Liver (tissue), 8 donors: ENCODE measurements at regions not wholly inside any gene's neighbourhood (a gene's known extent, or its start where the extent isn't known, plus 50 kb on each side); places are given as distances from the start of the nearest gene placed in this dataset.

Source experiments
- DNase-seq: peaks from one replicate; pipeline ENCODE4 v3.0.0-alpha.2; 2017; ENCODE audit warnings: low spot score
- H3K27ac ChIP-seq, 2 donors: one replicate each; pipeline ENCODE4 v1.7.0; 2013; ENCODE audit warnings: inconsistent platforms in 2 of 2, low read length in 2 of 2, control low read depth in 1 of 2, low read depth in 1 of 2, mild to moderate bottlenecking in 1 of 2
- H3K27me3 ChIP-seq, 4 donors: one replicate each; pipeline versions ENCODE4 v1.6.1 to v1.7.0; 2013; ENCODE audit warnings: low read length in 3 of 4, inconsistent platforms in 1 of 4, mild to moderate bottlenecking in 1 of 4, moderate library complexity in 1 of 4; ENCODE audit not compliant: control insufficient read depth in 4 of 4, insufficient read depth in 4 of 4
- H3K36me3 ChIP-seq, 4 donors: one replicate each; pipeline versions ENCODE4 v1.6.1 to v1.7.0; 2013; ENCODE audit warnings: low read length in 3 of 4, mild to moderate bottlenecking in 3 of 4, low read depth in 1 of 4, moderate library complexity in 1 of 4; ENCODE audit not compliant: control insufficient read depth in 4 of 4, insufficient read depth in 3 of 4
- H3K4me1 ChIP-seq, 4 donors: one replicate each; pipeline versions ENCODE4 v1.6.1 to v1.7.0; 2013; ENCODE audit warnings: low read length in 3 of 4, mild to moderate bottlenecking in 3 of 4, moderate library complexity in 1 of 4; ENCODE audit not compliant: control insufficient read depth in 4 of 4, insufficient read depth in 4 of 4
- H3K4me3 ChIP-seq, 3 donors: one replicate each; pipeline versions ENCODE4 v1.6.1 to v1.7.0; 2013; ENCODE audit warnings: low read length in 3 of 3, control low read depth in 1 of 3, low read depth in 1 of 3, mild to moderate bottlenecking in 1 of 3
- H3K9ac ChIP-seq, 2 donors: one replicate each; pipeline ENCODE4 v1.7.0; 2013; ENCODE audit warnings: low read length in 2 of 2, mild to moderate bottlenecking in 2 of 2, moderate library complexity in 2 of 2, control low read depth in 1 of 2, low read depth in 1 of 2
- H3K9me3 ChIP-seq, 4 donors: one replicate each; pipeline versions ENCODE4 v1.6.1 to v1.7.0; 2013; ENCODE audit warnings: low read length in 3 of 4; ENCODE audit not compliant: control insufficient read depth in 4 of 4
- EGR1 ChIP-seq, 2 donors: IDR thresholded peaks; 2 replicates each; pipeline ENCODE4 v1.6.1; 2016 to 2018; ENCODE audit warnings: antibody characterized with exemption in 2 of 2, low read depth in 2 of 2
- FOXA1 ChIP-seq: IDR thresholded peaks from 2 replicates; pipeline ENCODE4 v1.6.1; 2016; ENCODE audit warnings: antibody characterized with exemption
- FOXA2 ChIP-seq: IDR thresholded peaks from 2 replicates; pipeline ENCODE4 v1.6.1; 2016; ENCODE audit warnings: antibody characterized with exemption
- GABPA ChIP-seq, 2 donors: IDR thresholded peaks in 1 of 2; conservative IDR thresholded peaks in 1 of 2; 2 replicates each; pipeline ENCODE4 v1.6.1; 2016; ENCODE audit warnings: antibody characterized with exemption in 2 of 2, mild to moderate bottlenecking in 1 of 2, moderate library complexity in 1 of 2
- HNF4A ChIP-seq, 2 donors: conservative IDR thresholded peaks; 2 replicates each; pipeline ENCODE4 v1.6.1; 2016; ENCODE audit warnings: antibody characterized with exemption in 2 of 2, mild to moderate bottlenecking in 2 of 2
- HNF4G ChIP-seq: IDR thresholded peaks from 2 replicates; pipeline ENCODE4 v1.6.1; 2016; ENCODE audit warnings: antibody characterized with exemption
- JUND ChIP-seq, 2 donors: IDR thresholded peaks; 2 replicates each; pipeline ENCODE4 v1.6.1; 2016; ENCODE audit warnings: antibody characterized with exemption in 2 of 2
- NR2F2 ChIP-seq: IDR thresholded peaks from 2 replicates; pipeline ENCODE4 v1.6.1; 2016; ENCODE audit warnings: antibody characterized with exemption
- RAD21 ChIP-seq, 2 donors: IDR thresholded peaks; 2 replicates each; pipeline ENCODE4 v1.6.1; 2016; ENCODE audit warnings: antibody characterized with exemption in 2 of 2, mild to moderate bottlenecking in 2 of 2
- RXRA ChIP-seq, 2 donors: IDR thresholded peaks; 2 replicates each; pipeline ENCODE4 v1.6.1; 2017 to 2018; ENCODE audit warnings: antibody characterized with exemption in 2 of 2, mild to moderate bottlenecking in 1 of 2
- SP1 ChIP-seq: IDR thresholded peaks from 2 replicates; pipeline ENCODE4 v1.6.1; 2018; ENCODE audit warnings: antibody characterized with exemption, mild to moderate bottlenecking
- TAF1 ChIP-seq: conservative IDR thresholded peaks from 2 replicates; pipeline ENCODE4 v1.6.1; 2016; ENCODE audit warnings: antibody characterized with exemption, mild to moderate bottlenecking
- YY1 ChIP-seq: IDR thresholded peaks from 2 replicates; pipeline ENCODE4 v1.6.1; 2016; ENCODE audit warnings: antibody characterized with exemption, mild to moderate bottlenecking
- WGBS: extraction: QIAGEN DNeasy Blood & Tissue Kit; methylation state at CpG from one replicate; pipeline ENCODE4 v1.1.7; 2013; 5-methylcytosine and 5-hydroxymethylcytosine counted together
- TF ChIP-seq, protein P1 (sequence below): IDR thresholded peaks from 2 replicates; pipeline ENCODE4 v1.6.1; 2016; ENCODE audit warnings: antibody characterized with exemption
- TF ChIP-seq, protein P2 (sequence below): fragments of 150-350 bp; IDR thresholded peaks from 2 replicates; pipeline ENCODE4 v1.5.1; 2017; ENCODE audit warnings: improper control_type of control experiment, low read depth, low read length; ENCODE audit not compliant: missing input control
- TF ChIP-seq, protein P3 (sequence below): IDR thresholded peaks from 2 replicates; pipeline ENCODE4 v1.6.1; 2016; ENCODE audit warnings: antibody characterized with exemption
- TF ChIP-seq, protein P4 (sequence below): IDR thresholded peaks from 2 replicates; pipeline ENCODE4 v1.6.1; 2016; ENCODE audit warnings: antibody characterized with exemption
- TF ChIP-seq, protein P5 (sequence below): IDR thresholded peaks from 2 replicates; pipeline ENCODE4 v1.6.1; 2016; ENCODE audit warnings: antibody characterized with exemption, mild to moderate bottlenecking
- donor health status: healthy.
- donor health status: healthy.
- donor health status: healthy.
- donor health status: healthy.
- donor health status: healthy.

- Histone ChIP-seq H3K4me1 (peaks cover 0 to 5% (median 2%) of the 10 kb centered on the region in 4 donors), H3K36me3 (no peaks in the 10 kb centered on the region), H3K9ac (no peak overlapping the region), H3K4me3 (no peak overlapping the region), H3K27ac (no peak overlapping the region), H3K9me3 (no peaks in the 10 kb centered on the region), H3K27me3 (no peaks in the 10 kb centered on the region)
- TF ChIP-seq RXRA (IDR thresholded peaks at IDR 0.05) = no peak
- no peak for TF ChIP-seq GABPA (IDR thresholded peaks at IDR 0.05 in 1 of 2, conservative IDR thresholded peaks at IDR 0.05 in 1 of 2)
- TF ChIP-seq, protein P1, sequence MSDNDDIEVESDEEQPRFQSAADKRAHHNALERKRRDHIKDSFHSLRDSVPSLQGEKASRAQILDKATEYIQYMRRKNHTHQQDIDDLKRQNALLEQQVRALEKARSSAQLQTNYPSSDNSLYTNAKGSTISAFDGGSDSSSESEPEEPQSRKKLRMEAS = no peak
- no peak for TF ChIP-seq FOXA1
- TF ChIP-seq, protein P2, sequence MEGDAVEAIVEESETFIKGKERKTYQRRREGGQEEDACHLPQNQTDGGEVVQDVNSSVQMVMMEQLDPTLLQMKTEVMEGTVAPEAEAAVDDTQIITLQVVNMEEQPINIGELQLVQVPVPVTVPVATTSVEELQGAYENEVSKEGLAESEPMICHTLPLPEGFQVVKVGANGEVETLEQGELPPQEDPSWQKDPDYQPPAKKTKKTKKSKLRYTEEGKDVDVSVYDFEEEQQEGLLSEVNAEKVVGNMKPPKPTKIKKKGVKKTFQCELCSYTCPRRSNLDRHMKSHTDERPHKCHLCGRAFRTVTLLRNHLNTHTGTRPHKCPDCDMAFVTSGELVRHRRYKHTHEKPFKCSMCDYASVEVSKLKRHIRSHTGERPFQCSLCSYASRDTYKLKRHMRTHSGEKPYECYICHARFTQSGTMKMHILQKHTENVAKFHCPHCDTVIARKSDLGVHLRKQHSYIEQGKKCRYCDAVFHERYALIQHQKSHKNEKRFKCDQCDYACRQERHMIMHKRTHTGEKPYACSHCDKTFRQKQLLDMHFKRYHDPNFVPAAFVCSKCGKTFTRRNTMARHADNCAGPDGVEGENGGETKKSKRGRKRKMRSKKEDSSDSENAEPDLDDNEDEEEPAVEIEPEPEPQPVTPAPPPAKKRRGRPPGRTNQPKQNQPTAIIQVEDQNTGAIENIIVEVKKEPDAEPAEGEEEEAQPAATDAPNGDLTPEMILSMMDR = no peak
- 93% methylated on average over 3 of the region's 3 CpGs for WGBS
- no peak for DNase-seq
Measured at GRCh38 chr7:121456785-121457359, 60.8 kb upstream of the FAM3C start.

DNA sequence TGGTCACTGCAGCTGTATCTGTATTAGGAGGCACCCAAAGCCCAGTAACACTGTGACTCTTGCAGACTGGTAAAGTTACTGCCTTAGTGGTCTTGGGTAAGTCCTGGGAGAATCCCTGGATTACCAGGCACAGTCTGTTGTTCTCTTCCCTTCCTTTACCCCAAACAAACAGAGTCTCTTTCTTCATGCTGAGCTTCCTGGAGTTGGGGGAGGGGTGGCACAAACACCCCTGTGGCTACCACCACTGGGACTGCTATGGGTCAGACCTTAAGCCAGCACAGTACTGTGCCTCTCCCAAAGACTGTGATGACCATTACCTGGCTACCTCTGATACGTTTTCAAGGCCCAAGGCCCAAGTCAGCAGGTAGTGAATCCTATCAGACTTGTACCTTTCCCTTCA is 59.9 kb upstream of the FAM3C start:
- 96% methylated on average over 1 of the region's 1 CpG for WGBS
- Histone ChIP-seq H3K36me3 (no peaks in the 10 kb centered on the region), H3K9me3 (no peaks in the 10 kb centered on the region), H3K9ac (no peak overlapping the region), H3K27me3 (no peaks in the 10 kb centered on the region), H3K4me3 (no peak overlapping the region), H3K4me1 (peaks cover 0 to 5% (median 2%) of the 10 kb centered on the region in 4 donors), H3K27ac (no peak overlapping the region)
- TF ChIP-seq, protein P3, sequence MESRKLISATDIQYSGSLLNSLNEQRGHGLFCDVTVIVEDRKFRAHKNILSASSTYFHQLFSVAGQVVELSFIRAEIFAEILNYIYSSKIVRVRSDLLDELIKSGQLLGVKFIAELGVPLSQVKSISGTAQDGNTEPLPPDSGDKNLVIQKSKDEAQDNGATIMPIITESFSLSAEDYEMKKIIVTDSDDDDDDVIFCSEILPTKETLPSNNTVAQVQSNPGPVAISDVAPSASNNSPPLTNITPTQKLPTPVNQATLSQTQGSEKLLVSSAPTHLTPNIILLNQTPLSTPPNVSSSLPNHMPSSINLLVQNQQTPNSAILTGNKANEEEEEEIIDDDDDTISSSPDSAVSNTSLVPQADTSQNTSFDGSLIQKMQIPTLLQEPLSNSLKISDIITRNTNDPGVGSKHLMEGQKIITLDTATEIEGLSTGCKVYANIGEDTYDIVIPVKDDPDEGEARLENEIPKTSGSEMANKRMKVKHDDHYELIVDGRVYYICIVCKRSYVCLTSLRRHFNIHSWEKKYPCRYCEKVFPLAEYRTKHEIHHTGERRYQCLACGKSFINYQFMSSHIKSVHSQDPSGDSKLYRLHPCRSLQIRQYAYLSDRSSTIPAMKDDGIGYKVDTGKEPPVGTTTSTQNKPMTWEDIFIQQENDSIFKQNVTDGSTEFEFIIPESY = no peak
- TF ChIP-seq, protein P4, sequence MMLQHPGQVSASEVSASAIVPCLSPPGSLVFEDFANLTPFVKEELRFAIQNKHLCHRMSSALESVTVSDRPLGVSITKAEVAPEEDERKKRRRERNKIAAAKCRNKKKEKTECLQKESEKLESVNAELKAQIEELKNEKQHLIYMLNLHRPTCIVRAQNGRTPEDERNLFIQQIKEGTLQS = no peak
- no peak for TF ChIP-seq HNF4A (conservative IDR thresholded peaks at IDR 0.05)
- no peak for TF ChIP-seq TAF1
- TF ChIP-seq FOXA1 = no peak
- no peak for TF ChIP-seq YY1
- no peak for TF ChIP-seq SP1
- TF ChIP-seq NR2F2 = no peak
- DNase-seq = no peak

DNA sequence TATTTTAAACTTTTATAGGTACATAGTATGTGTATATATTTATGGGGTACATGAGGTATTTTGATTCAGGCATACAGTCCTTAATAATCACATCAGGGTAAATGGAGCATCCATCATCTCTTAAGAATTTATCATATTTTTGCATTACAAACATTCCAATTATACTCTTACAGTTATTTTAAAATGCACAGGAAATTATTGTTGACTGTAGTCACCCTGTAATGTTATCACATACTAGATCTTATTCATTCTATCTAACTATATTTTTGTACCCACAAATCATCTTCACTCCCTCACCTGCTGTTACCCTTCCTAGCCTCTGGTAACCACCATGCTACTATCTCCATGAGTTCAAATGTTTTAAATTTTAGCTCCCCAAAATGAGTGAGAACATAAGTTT is 56.3 kb upstream of the FAM3C start:
- no peak for DNase-seq
- Histone ChIP-seq H3K9ac (no peak overlapping the region), H3K36me3 (no peaks in the 10 kb centered on the region), H3K9me3 (no peaks in the 10 kb centered on the region), H3K4me1 (no peaks in the 10 kb centered on the region), H3K4me3 (no peak overlapping the region), H3K27ac (no peak overlapping the region), H3K27me3 (no peaks in the 10 kb centered on the region)
- no peak for TF ChIP-seq TAF1
- TF ChIP-seq, protein P4 = no peak
- TF ChIP-seq RXRA (IDR thresholded peaks at IDR 0.05) = no peak
- TF ChIP-seq JUND (IDR thresholded peaks at IDR 0.05) = no peak
- no peak for TF ChIP-seq HNF4G
- no peak for TF ChIP-seq GABPA (IDR thresholded peaks at IDR 0.05 in 1 of 2, conservative IDR thresholded peaks at IDR 0.05 in 1 of 2)
- TF ChIP-seq, protein P1 = no peak
- no peak for TF ChIP-seq YY1
- TF ChIP-seq RAD21 (IDR thresholded peaks at IDR 0.05) = no peak
- no peak for TF ChIP-seq EGR1 (IDR thresholded peaks at IDR 0.05; ENCODE audit: low read depth in 2 of 2)
- no peak for TF ChIP-seq FOXA1
- TF ChIP-seq HNF4A (conservative IDR thresholded peaks at IDR 0.05) = no peak
- no peak for TF ChIP-seq SP1
- TF ChIP-seq FOXA2 = no peak
- TF ChIP-seq, protein P5, sequence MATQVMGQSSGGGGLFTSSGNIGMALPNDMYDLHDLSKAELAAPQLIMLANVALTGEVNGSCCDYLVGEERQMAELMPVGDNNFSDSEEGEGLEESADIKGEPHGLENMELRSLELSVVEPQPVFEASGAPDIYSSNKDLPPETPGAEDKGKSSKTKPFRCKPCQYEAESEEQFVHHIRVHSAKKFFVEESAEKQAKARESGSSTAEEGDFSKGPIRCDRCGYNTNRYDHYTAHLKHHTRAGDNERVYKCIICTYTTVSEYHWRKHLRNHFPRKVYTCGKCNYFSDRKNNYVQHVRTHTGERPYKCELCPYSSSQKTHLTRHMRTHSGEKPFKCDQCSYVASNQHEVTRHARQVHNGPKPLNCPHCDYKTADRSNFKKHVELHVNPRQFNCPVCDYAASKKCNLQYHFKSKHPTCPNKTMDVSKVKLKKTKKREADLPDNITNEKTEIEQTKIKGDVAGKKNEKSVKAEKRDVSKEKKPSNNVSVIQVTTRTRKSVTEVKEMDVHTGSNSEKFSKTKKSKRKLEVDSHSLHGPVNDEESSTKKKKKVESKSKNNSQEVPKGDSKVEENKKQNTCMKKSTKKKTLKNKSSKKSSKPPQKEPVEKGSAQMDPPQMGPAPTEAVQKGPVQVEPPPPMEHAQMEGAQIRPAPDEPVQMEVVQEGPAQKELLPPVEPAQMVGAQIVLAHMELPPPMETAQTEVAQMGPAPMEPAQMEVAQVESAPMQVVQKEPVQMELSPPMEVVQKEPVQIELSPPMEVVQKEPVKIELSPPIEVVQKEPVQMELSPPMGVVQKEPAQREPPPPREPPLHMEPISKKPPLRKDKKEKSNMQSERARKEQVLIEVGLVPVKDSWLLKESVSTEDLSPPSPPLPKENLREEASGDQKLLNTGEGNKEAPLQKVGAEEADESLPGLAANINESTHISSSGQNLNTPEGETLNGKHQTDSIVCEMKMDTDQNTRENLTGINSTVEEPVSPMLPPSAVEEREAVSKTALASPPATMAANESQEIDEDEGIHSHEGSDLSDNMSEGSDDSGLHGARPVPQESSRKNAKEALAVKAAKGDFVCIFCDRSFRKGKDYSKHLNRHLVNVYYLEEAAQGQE = no peak
